ENCODE measurements at regions not wholly inside any gene's neighbourhood (a gene's known extent, or its start where the extent isn't known, plus 50 kb on each side); places are given as distances from the start of the nearest gene placed in this dataset.
"Not testable (repeated sequence)": the region's sequence is repeated elsewhere in the genome, so short reads cannot be mapped to it uniquely, and the experiment has no call there.

DNA sequence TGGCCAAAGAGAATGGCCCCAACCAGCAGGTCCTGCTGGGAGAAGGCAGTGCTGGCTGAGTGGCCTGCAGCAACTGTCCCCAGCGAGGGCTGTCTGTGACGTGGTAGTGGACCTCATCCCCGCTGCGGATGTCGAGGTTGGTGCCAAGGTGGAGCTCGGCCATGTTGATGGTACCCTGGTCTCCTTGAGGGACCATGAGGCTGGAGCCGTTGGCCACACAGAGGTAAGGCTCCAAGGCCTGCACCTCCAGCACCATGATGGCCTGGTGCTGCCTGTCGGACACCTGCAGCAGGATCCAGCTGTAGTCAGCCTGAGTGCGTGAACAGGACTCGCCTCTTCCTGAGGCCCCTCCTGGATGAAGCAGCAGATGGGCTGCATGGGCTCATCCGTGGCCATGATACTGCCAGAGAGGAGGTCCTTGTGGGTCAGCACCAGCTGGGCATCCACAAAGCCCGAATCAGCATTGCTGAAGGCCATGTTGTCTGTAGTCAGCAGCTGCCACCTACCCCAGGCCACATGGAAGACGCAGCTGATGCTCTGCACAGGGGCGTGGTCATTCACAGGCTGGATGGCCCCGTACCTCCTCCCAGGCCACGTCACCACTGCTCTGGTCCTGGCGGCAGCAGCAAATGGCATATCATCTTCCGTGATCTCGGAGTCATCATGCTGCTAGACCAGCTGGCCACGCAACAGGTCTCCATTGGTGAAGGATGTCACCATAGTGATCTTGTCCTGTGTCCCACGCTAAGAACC lies 167.5 kb downstream of the GOLGA6L4 start:
- Mint-ChIP-seq H3K27me3 (peaks cover 2% of the 10 kb centered on the region), H3K4me1 (ENCODE audit: low read depth) (no peaks in the 10 kb centered on the region), H3K9me3 (ENCODE audit: low read depth) (no peaks in the 10 kb centered on the region), H3K36me3 (ENCODE audit: insufficient read depth) (no peaks in the 10 kb centered on the region), H3K27ac (no peak overlapping the region), H3K4me3 (ENCODE audit: low read depth) (no peak overlapping the region)
- DNase-seq (ENCODE audit: low spot score, unreplicated experiment): no peak
- TF ChIP-seq, protein P1, sequence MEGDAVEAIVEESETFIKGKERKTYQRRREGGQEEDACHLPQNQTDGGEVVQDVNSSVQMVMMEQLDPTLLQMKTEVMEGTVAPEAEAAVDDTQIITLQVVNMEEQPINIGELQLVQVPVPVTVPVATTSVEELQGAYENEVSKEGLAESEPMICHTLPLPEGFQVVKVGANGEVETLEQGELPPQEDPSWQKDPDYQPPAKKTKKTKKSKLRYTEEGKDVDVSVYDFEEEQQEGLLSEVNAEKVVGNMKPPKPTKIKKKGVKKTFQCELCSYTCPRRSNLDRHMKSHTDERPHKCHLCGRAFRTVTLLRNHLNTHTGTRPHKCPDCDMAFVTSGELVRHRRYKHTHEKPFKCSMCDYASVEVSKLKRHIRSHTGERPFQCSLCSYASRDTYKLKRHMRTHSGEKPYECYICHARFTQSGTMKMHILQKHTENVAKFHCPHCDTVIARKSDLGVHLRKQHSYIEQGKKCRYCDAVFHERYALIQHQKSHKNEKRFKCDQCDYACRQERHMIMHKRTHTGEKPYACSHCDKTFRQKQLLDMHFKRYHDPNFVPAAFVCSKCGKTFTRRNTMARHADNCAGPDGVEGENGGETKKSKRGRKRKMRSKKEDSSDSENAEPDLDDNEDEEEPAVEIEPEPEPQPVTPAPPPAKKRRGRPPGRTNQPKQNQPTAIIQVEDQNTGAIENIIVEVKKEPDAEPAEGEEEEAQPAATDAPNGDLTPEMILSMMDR (IDR thresholded peaks at IDR 0.05; ENCODE audit: unreplicated experiment): no peak

DNA sequence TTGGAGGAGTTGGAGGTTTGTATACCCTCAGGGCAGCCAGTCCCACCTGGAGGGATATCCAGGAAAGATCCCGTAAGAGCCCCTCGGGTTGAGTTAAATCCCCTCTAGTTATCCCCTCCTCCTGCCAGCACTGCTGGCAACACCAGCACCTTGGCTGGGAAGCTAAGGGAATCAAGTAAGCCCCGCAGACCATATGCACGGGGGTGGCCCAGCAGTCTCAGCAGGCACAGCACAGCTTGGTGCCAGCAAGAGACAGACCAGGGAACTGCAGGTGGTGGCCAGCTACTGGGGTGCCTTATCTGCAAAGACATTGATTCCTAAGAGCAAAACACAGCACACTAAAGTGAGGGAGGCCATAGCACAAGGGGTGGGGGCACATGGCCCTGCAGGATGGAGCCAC lies 173.8 kb downstream of the GOLGA6L4 start:
- not testable (repeated sequence) for H3K36me3 Mint-ChIP-seq (ENCODE audit: insufficient read depth); H3K4me1 Mint-ChIP-seq (ENCODE audit: low read depth); H3K9me3 Mint-ChIP-seq (ENCODE audit: low read depth); H3K27ac Mint-ChIP-seq; DNase-seq (ENCODE audit: low spot score, unreplicated experiment); H3K4me3 Mint-ChIP-seq (ENCODE audit: low read depth); H3K27me3 Mint-ChIP-seq

DNA sequence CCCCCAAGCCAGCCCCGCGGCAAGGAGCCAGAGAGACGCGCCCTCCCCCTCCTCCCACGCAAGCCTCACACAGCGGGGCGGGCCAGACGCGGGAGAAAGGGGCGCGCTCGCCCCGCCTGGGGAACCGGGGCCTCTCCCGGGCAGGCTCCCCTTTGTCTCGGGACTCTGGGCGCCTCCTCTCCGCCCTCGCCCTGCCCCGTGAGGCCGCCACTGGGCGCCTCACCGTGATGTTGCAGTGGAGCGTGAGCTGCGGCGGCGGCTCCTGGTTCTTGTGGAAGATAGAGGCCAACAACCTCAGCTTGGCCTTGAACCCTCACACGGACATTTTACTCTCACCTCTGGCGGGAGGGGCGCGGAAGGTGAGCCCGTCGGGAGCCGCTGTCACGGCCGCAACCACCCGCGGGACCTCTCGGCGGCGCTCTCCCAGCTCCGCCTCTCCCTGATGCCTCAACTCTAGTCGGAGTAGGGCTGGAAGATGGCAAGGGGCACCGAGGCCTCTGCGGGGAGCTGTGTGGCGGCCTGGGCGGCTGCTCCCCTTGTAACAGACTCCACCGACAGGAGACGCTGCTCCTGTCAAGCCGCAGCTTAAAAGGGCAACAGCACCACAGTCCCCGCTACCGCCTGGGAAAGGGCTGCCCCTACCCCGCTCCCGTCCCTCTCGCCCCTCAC lies 179.2 kb upstream of the ZSCAN2 start:
- H3K36me3 Mint-ChIP-seq (ENCODE audit: insufficient read depth); H3K9me3 Mint-ChIP-seq (ENCODE audit: low read depth); H3K27ac Mint-ChIP-seq; DNase-seq (ENCODE audit: low spot score, unreplicated experiment); H3K4me1 Mint-ChIP-seq (ENCODE audit: low read depth); H3K27me3 Mint-ChIP-seq; H3K4me3 Mint-ChIP-seq (ENCODE audit: low read depth): not testable (repeated sequence)

DNA sequence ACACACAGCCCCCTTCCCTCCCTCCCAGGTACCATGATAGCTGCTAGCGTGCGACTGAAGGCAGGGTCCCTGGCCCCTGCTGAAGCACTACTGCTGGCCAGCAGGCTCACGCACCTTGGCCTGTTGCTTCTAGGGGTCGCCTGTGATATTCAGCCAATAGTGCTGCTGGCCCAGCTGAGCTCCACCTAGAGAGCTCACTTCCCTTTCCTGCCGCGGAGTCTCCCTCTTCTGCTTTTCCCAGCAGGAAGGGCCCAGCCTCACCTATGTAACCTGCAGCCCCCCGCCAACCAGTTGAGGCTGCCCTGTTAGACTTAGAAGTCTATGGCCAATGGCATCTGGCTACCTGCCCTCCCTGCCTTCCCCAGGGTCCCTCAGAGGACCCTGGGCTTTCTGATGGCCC lies 175.5 kb upstream of the ZSCAN2 start:
- not testable (repeated sequence) for DNase-seq (ENCODE audit: low spot score, unreplicated experiment); H3K27me3 Mint-ChIP-seq; H3K9me3 Mint-ChIP-seq (ENCODE audit: low read depth); H3K36me3 Mint-ChIP-seq (ENCODE audit: insufficient read depth); H3K27ac Mint-ChIP-seq; H3K4me1 Mint-ChIP-seq (ENCODE audit: low read depth); H3K4me3 Mint-ChIP-seq (ENCODE audit: low read depth)

DNA sequence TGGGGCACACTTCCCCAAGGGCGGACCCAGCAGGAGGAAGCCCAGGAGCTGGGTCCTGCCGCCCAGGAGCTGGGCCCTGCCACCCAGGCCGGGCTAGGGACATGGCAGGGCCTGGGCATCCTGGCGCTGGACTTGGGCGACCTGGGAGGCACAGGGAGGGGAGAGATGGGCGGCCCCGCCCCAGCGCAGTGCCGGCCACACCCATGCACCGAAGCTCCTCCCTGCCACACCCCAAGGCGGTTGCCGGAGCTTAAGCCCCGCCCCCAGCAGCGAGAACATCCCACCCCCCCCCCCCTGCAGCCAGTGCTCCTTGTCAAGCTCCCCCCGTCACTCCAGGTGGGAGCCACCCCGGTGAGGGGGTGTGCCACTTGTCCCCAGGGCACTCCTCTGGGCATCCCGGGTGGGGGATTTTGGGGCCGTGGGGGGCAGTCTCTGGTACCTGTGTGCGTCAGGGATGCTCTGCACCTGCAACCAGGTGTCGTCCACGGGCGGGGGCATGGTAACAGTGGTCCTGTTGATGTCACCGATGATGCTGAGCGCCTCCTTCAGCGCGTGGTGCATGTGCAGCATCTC lies 127.4 kb upstream of the ZSCAN2 start:
- H3K36me3 Mint-ChIP-seq (ENCODE audit: insufficient read depth); H3K27ac Mint-ChIP-seq; H3K27me3 Mint-ChIP-seq; H3K9me3 Mint-ChIP-seq (ENCODE audit: low read depth); DNase-seq (ENCODE audit: low spot score, unreplicated experiment); H3K4me3 Mint-ChIP-seq (ENCODE audit: low read depth); H3K4me1 Mint-ChIP-seq (ENCODE audit: low read depth): not testable (repeated sequence)

DNA sequence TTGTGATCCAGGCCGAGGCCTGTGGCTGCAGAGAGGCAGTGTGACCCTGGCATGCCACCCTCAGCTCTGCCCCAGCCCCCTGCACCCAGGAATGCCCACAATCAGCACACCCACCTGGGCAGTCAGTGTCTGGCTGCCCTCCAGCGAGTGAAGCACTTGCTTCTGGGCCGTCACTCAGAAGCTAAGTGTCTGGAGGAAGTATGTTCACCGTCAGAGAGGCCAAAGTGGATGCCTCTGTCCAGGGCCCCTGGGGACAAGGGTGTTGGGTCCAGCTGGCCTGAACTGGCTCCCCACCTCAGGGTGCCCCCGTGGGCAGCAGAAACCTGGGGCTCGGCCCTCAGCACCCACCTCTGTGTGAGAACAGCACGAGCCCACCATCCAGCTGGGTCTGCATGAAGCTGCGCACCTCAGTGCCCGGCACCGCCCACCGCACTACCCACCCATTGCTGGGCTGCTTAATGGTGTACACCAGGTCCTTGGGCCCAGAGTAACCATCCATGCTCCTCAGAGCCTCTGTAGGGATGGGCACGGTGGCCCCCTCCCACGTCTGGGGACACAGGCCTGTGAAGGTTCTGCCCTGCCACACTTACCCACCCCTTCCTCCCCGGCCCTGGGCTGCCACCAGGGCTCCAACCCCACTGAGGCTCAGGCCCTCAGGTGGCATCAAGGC lies 124.3 kb upstream of the ZSCAN2 start:
- not testable (repeated sequence) for H3K9me3 Mint-ChIP-seq (ENCODE audit: low read depth); H3K4me3 Mint-ChIP-seq (ENCODE audit: low read depth); H3K27ac Mint-ChIP-seq; H3K27me3 Mint-ChIP-seq; H3K36me3 Mint-ChIP-seq (ENCODE audit: insufficient read depth); H3K4me1 Mint-ChIP-seq (ENCODE audit: low read depth); DNase-seq (ENCODE audit: low spot score, unreplicated experiment)

DNA sequence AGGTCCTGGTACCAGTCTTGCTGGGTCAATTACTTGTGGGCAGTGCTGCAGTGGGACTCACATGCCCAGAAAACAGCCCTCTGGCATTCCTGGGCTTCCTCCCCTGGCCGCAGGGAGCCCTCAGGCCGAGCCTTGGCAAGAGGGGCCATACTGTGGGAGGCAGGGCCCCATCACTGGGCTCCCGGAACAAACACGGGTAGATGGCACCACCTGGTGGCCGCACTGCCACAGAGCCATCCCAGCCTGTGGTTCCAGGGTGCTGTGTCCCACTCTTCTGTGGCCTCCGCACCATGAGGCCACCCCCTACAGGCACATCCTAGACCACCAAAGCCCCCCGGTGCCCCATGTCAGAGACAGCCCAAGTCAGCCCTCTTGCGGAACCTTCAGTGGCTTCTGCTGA lies 123.3 kb upstream of the ZSCAN2 start:
- not testable (repeated sequence) for H3K9me3 Mint-ChIP-seq (ENCODE audit: low read depth); H3K27ac Mint-ChIP-seq; H3K36me3 Mint-ChIP-seq (ENCODE audit: insufficient read depth); H3K27me3 Mint-ChIP-seq; DNase-seq (ENCODE audit: low spot score, unreplicated experiment); H3K4me1 Mint-ChIP-seq (ENCODE audit: low read depth); H3K4me3 Mint-ChIP-seq (ENCODE audit: low read depth)

DNA sequence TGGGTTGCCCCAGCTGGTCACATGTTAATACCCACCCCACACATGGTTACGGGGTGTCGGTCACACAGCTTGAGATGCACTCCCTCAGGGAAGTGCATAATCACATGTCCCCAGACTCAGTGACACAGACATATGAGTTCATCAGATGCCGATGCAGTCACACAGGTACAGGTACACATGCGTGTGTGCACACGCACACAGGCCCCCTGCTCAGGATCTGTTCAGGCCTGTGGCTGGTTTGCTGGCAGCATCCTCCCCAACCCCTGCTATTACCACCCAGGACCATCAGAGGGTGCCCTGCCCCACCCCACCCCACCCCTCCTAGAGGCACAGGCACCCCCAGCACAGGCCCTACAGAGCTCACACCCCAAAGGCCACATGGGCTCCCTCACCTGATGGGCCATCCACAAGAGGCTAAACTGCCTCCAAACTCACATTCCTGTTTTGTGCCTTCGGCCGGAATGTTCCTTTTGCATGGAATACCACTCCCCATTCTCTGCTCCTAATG lies 120.6 kb upstream of the ZSCAN2 start:
- DNase-seq (ENCODE audit: low spot score, unreplicated experiment); H3K27ac Mint-ChIP-seq; H3K36me3 Mint-ChIP-seq (ENCODE audit: insufficient read depth); H3K4me1 Mint-ChIP-seq (ENCODE audit: low read depth); H3K9me3 Mint-ChIP-seq (ENCODE audit: low read depth); H3K4me3 Mint-ChIP-seq (ENCODE audit: low read depth); H3K27me3 Mint-ChIP-seq: not testable (repeated sequence)

DNA sequence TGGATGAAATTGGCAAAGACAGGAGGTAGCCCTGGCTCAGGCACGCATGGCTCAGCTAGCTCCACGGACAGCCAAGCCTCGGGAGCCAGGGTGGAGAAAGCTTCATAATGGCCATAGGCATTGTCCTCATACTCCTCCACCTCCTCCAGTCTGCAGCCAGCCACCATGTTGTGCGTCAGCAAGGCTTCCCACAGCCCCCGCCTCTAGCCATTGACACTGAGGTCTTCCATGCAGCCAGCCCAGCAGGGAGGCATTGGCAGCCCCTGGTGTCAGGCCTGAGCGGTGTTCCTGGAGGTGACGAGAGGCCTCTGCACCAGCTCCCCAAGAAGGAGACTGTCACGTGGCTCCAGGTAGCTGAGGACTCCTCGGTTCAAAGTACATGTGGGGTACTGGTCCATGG lies 117.0 kb upstream of the ZSCAN2 start:
- not testable (repeated sequence) for H3K9me3 Mint-ChIP-seq (ENCODE audit: low read depth); H3K4me3 Mint-ChIP-seq (ENCODE audit: low read depth); H3K4me1 Mint-ChIP-seq (ENCODE audit: low read depth); DNase-seq (ENCODE audit: low spot score, unreplicated experiment); H3K36me3 Mint-ChIP-seq (ENCODE audit: insufficient read depth); H3K27me3 Mint-ChIP-seq; H3K27ac Mint-ChIP-seq

DNA sequence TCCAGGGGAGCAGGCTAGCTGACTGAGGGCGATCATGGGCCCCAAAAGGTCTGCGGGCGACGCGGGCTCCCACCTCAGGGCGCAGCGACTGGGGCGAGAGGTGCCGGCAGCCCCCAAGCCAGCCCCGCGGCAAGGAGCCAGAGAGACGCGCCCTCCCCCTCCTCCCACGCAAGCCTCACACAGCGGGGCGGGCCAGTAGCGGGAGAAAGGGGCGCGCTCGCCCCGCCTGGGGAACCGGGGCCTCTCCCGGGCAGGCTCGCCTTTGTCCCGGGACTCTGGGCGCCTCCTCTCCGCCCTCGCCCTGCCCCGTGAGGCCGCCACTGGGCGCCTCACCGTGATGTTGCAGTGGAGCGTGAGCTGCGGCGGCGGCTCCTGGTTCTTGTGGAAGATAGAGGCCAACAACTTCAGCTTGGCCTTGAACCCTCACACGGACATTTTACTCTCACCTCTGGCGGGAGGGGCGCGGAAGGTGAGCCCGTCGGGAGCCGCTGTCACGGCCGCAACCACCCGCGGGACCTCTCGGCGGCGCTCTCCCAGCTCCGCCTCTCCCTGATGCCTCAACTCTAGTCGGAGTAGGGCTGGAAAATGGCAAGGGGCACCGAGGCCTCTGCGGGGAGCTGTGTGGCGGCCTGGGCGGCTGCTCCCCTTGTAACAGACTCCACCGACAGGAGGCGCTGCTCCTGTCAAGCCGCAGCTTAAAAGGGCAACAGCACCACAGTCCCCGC lies 100.5 kb upstream of the ZSCAN2 start:
- H3K27me3 Mint-ChIP-seq; H3K4me3 Mint-ChIP-seq (ENCODE audit: low read depth); H3K27ac Mint-ChIP-seq; H3K4me1 Mint-ChIP-seq (ENCODE audit: low read depth); H3K9me3 Mint-ChIP-seq (ENCODE audit: low read depth); DNase-seq (ENCODE audit: low spot score, unreplicated experiment); H3K36me3 Mint-ChIP-seq (ENCODE audit: insufficient read depth): not testable (repeated sequence)

DNA sequence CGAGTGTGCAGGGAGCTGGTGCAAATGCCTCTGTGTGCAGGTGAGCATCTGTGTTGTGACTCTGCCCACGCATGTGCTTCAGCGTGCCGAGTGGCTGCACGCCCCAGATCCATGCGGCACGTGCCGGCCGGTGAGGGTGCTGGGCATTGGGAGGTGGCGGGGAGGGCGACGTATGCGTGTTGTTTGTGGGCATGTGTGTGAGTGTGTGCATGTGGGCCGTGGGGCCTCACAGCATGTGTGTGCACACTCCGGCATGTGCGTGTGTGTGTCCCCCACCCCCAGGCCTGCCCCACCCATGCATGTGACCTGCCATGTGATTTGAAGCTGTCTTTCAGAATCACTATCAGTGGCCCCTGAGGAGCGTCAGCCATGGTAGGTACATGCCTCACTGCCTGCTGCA lies 97.7 kb upstream of the ZSCAN2 start:
- H3K4me3 Mint-ChIP-seq (ENCODE audit: low read depth); H3K27me3 Mint-ChIP-seq; H3K36me3 Mint-ChIP-seq (ENCODE audit: insufficient read depth); H3K27ac Mint-ChIP-seq; DNase-seq (ENCODE audit: low spot score, unreplicated experiment); H3K4me1 Mint-ChIP-seq (ENCODE audit: low read depth); H3K9me3 Mint-ChIP-seq (ENCODE audit: low read depth): not testable (repeated sequence)

Data from progenitor cell of endocrine pancreas (in vitro differentiated cells).